ENCODE measurements at regions not wholly inside any gene's neighbourhood (a gene's known extent, or its start where the extent isn't known, plus 50 kb on each side); places are given as distances from the start of the nearest gene placed in this dataset.

GRCh38 chr12:24431872-24432271 is 482.4 kb upstream of the SOX5 start:
- intact Hi-C loops (cut with DNase I), result no loop called here
- DNase-seq, result no peak

- DNase-seq, result no peak
- intact Hi-C loops (cut with DNase I), result no loop called here
Observed at GRCh38 chr12:24427776-24428175, 478.3 kb upstream of the SOX5 start.

- intact Hi-C loops (cut with DNase I), result no loop called here
- DNase-seq, result no peak
Observed at GRCh38 chr12:24425601-24425970, 476.1 kb upstream of the SOX5 start.

- DNase-seq, result no peak
- intact Hi-C loops (cut with DNase I), result no loop called here
Observed at GRCh38 chr12:24424889-24425600, 475.6 kb upstream of the SOX5 start.

GRCh38 chr12:24424376-24424775 is 474.9 kb upstream of the SOX5 start:
- intact Hi-C loops (cut with DNase I), result no loop called here
- no peak for DNase-seq

GRCh38 chr12:24423611-24424010 is 474.1 kb upstream of the SOX5 start:
- no peak for DNase-seq
- intact Hi-C loops (cut with DNase I), result no loop called here

- intact Hi-C loops (cut with DNase I), result no loop called here
- no peak for DNase-seq
Observed at GRCh38 chr12:24421759-24422158, 472.3 kb upstream of the SOX5 start.

- intact Hi-C loops (cut with DNase I), result no loop called here
- no peak for DNase-seq
Observed at GRCh38 chr12:24418157-24418556, 468.7 kb upstream of the SOX5 start.

- no peak for DNase-seq
- intact Hi-C loops (cut with DNase I), result no loop called here
Observed at GRCh38 chr12:24416423-24417109, 467.1 kb upstream of the SOX5 start.

- intact Hi-C loops (cut with DNase I), result no loop called here
- DNase-seq, result no peak
Observed at GRCh38 chr12:24415934-24416333, 466.5 kb upstream of the SOX5 start.

- intact Hi-C loops (cut with DNase I), result no loop called here
- no peak for DNase-seq
Observed at GRCh38 chr12:24414480-24414879, 465.0 kb upstream of the SOX5 start.

GRCh38 chr12:24411948-24412347 is 462.5 kb upstream of the SOX5 start:
- intact Hi-C loops (cut with DNase I), result no loop called here
- DNase-seq, result no peak

- no peak for DNase-seq
- intact Hi-C loops (cut with DNase I), result no loop called here
Observed at GRCh38 chr12:24409868-24410267, 460.4 kb upstream of the SOX5 start.

GRCh38 chr12:24408305-24408704 is 458.8 kb upstream of the SOX5 start:
- intact Hi-C loops (cut with DNase I), result no loop called here
- DNase-seq, result no peak

- intact Hi-C loops (cut with DNase I), result no loop called here
- no peak for DNase-seq
Observed at GRCh38 chr12:24407884-24408283, 458.4 kb upstream of the SOX5 start.

GRCh38 chr12:24404086-24404815 is 454.8 kb upstream of the SOX5 start:
- DNase-seq, result no peak
- intact Hi-C loops (cut with DNase I), result no loop called here

- DNase-seq, result no peak
- intact Hi-C loops (cut with DNase I), result no loop called here
Observed at GRCh38 chr12:24400533-24400932, 451.1 kb upstream of the SOX5 start.

- intact Hi-C loops (cut with DNase I), result no loop called here
Observed at GRCh38 chr12:24398605-24399004, 449.1 kb upstream of the SOX5 start.

GRCh38 chr12:24396224-24396623 is 446.8 kb upstream of the SOX5 start:
- intact Hi-C loops (cut with DNase I), result no loop called here

More at GRCh38 chr12:24398605-24399004, 449.1 kb upstream of the SOX5 start:
- no peak for DNase-seq

GRCh38 chr12:24394246-24394645 is 444.8 kb upstream of the SOX5 start:
- intact Hi-C loops (cut with DNase I), result no loop called here
- DNase-seq, result no peak

More at GRCh38 chr12:24396224-24396623, 446.8 kb upstream of the SOX5 start:
- DNase-seq, result peak in 9 of 10 donors; percentile 15 to 88 (median 55)

GRCh38 chr12:24393071-24393470 is 443.6 kb upstream of the SOX5 start:
- intact Hi-C loops (cut with DNase I), result no loop called here
- no peak for DNase-seq

GRCh38 chr12:24389394-24389793 is 439.9 kb upstream of the SOX5 start:
- intact Hi-C loops (cut with DNase I), result no loop called here

More at GRCh38 chr12:24389394-24389793, 439.9 kb upstream of the SOX5 start:
- no peak for DNase-seq
